Endothelial cell of umbilical vein (primary cell): ENCODE measurements at regions not wholly inside any gene's neighbourhood (a gene's known extent, or its start where the extent isn't known, plus 50 kb on each side); places are given as distances from the start of the nearest gene placed in this dataset.

ENCODE experiments used
- CTCF ChIP-seq, 2 donors: IDR thresholded peaks; 1 replicate in 1 of 2; 2 replicates in 1 of 2; pipeline ENCODE4 v1.5.1; 2011; ENCODE audit warnings: low read length in 2 of 2, mild to moderate bottlenecking in 2 of 2, moderate library complexity in 2 of 2, control low read depth in 1 of 2, inconsistent platforms in 1 of 2, low read depth in 1 of 2; ENCODE audit not compliant: insufficient read depth in 1 of 2; ENCODE audit errors: extremely low read depth in 1 of 2
- POLR2A ChIP-seq: IDR thresholded peaks from 2 replicates; pipeline ENCODE4 v1.6.1; 2012; ENCODE audit warnings: low read depth, mild to moderate bottlenecking, control low read depth, low read length

GRCh38 chr9:115808108-115808507, 345.5 kb upstream of the PAPPA start:
- TF ChIP-seq CTCF (IDR thresholded peaks at IDR 0.05; ENCODE audit: extremely low read depth in 1 of 2, insufficient read depth in 1 of 2, low read depth in 1 of 2, low read length in 2 of 2) = no peak
- no peak for TF ChIP-seq POLR2A
